OCI-LY7 (cell line): ENCODE measurements at regions not wholly inside any gene's neighbourhood (a gene's known extent, or its start where the extent isn't known, plus 50 kb on each side); places are given as distances from the start of the nearest gene placed in this dataset.

Experiments used
- EZH2phosphoT487 ChIP-seq: fragments of 200-600 bp; sonication (generic); IDR thresholded peaks from 2 replicates; pipeline ENCODE4 v1.6.1; 2018; ENCODE audit warnings: low read depth, borderline replicate concordance, mild to moderate bottlenecking, mixed run types, antibody characterized with exemption, low read length, moderate library complexity, mixed read lengths
- TF ChIP-seq, protein P1 (sequence below): fragments of 200-600 bp; sonication (generic); conservative IDR thresholded peaks from 2 replicates; pipeline ENCODE4 v1.5.1; 2014; ENCODE audit warnings: mild to moderate bottlenecking, antibody characterized with exemption, low read length, moderate library complexity, mixed read lengths

DNA sequence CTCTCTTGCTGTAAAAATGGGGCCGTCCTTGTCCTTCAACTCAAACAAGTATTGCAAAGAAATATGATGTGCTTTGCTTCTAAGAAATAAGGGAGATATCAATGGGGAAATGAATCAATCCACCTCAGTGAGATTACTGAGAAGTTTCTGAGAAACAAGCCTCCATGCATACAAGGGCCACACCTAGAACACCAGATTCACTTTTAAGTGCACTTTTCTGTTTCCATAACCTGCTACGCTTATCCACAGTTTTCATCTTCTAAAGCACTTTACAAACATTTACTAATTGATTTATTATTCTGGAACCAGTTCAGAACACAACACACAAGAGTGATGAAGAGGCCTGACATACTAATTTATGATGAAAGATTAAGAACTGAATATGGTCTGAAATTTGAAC lies 54.0 kb upstream of the BOD1L1 start:
- TF ChIP-seq, protein P1, sequence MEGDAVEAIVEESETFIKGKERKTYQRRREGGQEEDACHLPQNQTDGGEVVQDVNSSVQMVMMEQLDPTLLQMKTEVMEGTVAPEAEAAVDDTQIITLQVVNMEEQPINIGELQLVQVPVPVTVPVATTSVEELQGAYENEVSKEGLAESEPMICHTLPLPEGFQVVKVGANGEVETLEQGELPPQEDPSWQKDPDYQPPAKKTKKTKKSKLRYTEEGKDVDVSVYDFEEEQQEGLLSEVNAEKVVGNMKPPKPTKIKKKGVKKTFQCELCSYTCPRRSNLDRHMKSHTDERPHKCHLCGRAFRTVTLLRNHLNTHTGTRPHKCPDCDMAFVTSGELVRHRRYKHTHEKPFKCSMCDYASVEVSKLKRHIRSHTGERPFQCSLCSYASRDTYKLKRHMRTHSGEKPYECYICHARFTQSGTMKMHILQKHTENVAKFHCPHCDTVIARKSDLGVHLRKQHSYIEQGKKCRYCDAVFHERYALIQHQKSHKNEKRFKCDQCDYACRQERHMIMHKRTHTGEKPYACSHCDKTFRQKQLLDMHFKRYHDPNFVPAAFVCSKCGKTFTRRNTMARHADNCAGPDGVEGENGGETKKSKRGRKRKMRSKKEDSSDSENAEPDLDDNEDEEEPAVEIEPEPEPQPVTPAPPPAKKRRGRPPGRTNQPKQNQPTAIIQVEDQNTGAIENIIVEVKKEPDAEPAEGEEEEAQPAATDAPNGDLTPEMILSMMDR = no peak
- no peak for TF ChIP-seq EZH2phosphoT487
